Stimulated activated CD8-positive, alpha-beta memory T cell treated with anti-CD3 and anti-CD28 coated beads, Interleukin-15, amount 100 ng/mL, for 48 hours (primary cell): ENCODE measurements at regions not wholly inside any gene's neighbourhood (a gene's known extent, or its start where the extent isn't known, plus 50 kb on each side); places are given as distances from the start of the nearest gene placed in this dataset.
"Not testable (repeated sequence)": the region's sequence is repeated elsewhere in the genome, so short reads cannot be mapped to it uniquely, and the experiment has no call there.

Experiments
- DNase-seq, 2 donors: peaks; one replicate each; pipeline ENCODE4 v3.0.0-alpha.2; 2020; ENCODE audit warnings: low read depth in 2 of 2

- not testable (repeated sequence) for DNase-seq
Observed at GRCh38 chr2:76172154-76172595, 461.5 kb upstream of the GCFC2 start.

GRCh38 chr2:76170856-76171255 lies 460.1 kb upstream of the GCFC2 start:
- no peak for DNase-seq

- no peak for DNase-seq
Observed at GRCh38 chr2:76170009-76170384, 459.3 kb upstream of the GCFC2 start.

GRCh38 chr2:76169276-76170008 lies 458.7 kb upstream of the GCFC2 start:
- no peak for DNase-seq

GRCh38 chr2:76163860-76164259 lies 453.1 kb upstream of the GCFC2 start:
- DNase-seq, result no peak

- no peak for DNase-seq
Observed at GRCh38 chr2:76160670-76161069, 450.0 kb upstream of the GCFC2 start.

GRCh38 chr2:76159042-76159648 lies 448.4 kb upstream of the GCFC2 start:
- DNase-seq, result no peak

- DNase-seq, result no peak
Observed at GRCh38 chr2:76157531-76157930, 446.8 kb upstream of the GCFC2 start.

- DNase-seq, result no peak
Observed at GRCh38 chr2:76154981-76155380, 444.3 kb upstream of the GCFC2 start.

- no peak for DNase-seq
Observed at GRCh38 chr2:76149846-76150245, 439.1 kb upstream of the GCFC2 start.

GRCh38 chr2:76139303-76139702 lies 428.6 kb upstream of the GCFC2 start:
- DNase-seq, result not testable (repeated sequence)

- no peak for DNase-seq
Observed at GRCh38 chr2:76128622-76129021, 417.9 kb upstream of the GCFC2 start.

- DNase-seq, result no peak
Observed at GRCh38 chr2:76120176-76120575, 409.5 kb upstream of the GCFC2 start.

GRCh38 chr2:76089683-76090082 lies 379.0 kb upstream of the GCFC2 start:
- DNase-seq, result no peak

GRCh38 chr2:76083248-76083647 lies 372.5 kb upstream of the GCFC2 start:
- DNase-seq, result no peak

GRCh38 chr2:76082509-76082908 lies 371.8 kb upstream of the GCFC2 start:
- no peak for DNase-seq

- no peak for DNase-seq
Observed at GRCh38 chr2:76080154-76080553, 369.4 kb upstream of the GCFC2 start.

- no peak for DNase-seq
Observed at GRCh38 chr2:76075126-76075525, 364.4 kb upstream of the GCFC2 start.

- DNase-seq, result no peak
Observed at GRCh38 chr2:76073992-76074604, 363.4 kb upstream of the GCFC2 start.

GRCh38 chr2:76050196-76050595 lies 339.5 kb upstream of the GCFC2 start:
- DNase-seq, result no peak

- no peak for DNase-seq
Observed at GRCh38 chr2:76044701-76045100, 334.0 kb upstream of the GCFC2 start.

- no peak for DNase-seq
Observed at GRCh38 chr2:76039505-76039904, 328.8 kb upstream of the GCFC2 start.

GRCh38 chr2:76027761-76028160 lies 317.0 kb upstream of the GCFC2 start:
- no peak for DNase-seq
